H9 (cell line): ENCODE measurements at regions not wholly inside any gene's neighbourhood (a gene's known extent, or its start where the extent isn't known, plus 50 kb on each side); places are given as distances from the start of the nearest gene placed in this dataset.

ENCODE experiments used
- DNase-seq: peaks from one replicate; pipeline ENCODE4 v3.0.0-alpha.2; 2017
- H2AFZ ChIP-seq: one replicate; pipeline ENCODE4 v1.6.1; 2013; ENCODE audit warnings: mild to moderate bottlenecking, low read length, control low read depth, moderate library complexity
- H2AK5ac ChIP-seq: 2 replicates; pipeline ENCODE4 v1.6.1; 2013; ENCODE audit warnings: low read length, control low read depth, mixed read lengths; ENCODE audit not compliant: insufficient read length
- H2BK120ac ChIP-seq: one replicate; pipeline ENCODE4 v1.6.1; 2013; ENCODE audit warnings: low read depth, mild to moderate bottlenecking, low read length, control low read depth, inconsistent platforms; ENCODE audit not compliant: poor library complexity, severe bottlenecking
- H2BK12ac ChIP-seq: 2 replicates; pipeline ENCODE4 v1.6.1; 2013; ENCODE audit warnings: low read length, control low read depth, mixed read lengths, low read depth; ENCODE audit not compliant: insufficient read length
- H2BK15ac ChIP-seq: 2 replicates; pipeline ENCODE4 v1.6.1; 2013; ENCODE audit warnings: low read depth, low read length, control low read depth
- H2BK20ac ChIP-seq: one replicate; pipeline ENCODE4 v1.6.1; 2013; ENCODE audit warnings: low read depth, mild to moderate bottlenecking, low read length, control low read depth, inconsistent platforms; ENCODE audit not compliant: poor library complexity, severe bottlenecking
- H2BK5ac ChIP-seq: 2 replicates; pipeline ENCODE4 v1.6.1; 2013; ENCODE audit warnings: low read length, control low read depth, mixed read lengths; ENCODE audit not compliant: insufficient read length
- H3K14ac ChIP-seq: 2 replicates; pipeline ENCODE4 v1.6.1; 2013; ENCODE audit warnings: low read length, control low read depth; ENCODE audit not compliant: insufficient read depth
- H3K18ac ChIP-seq: 2 replicates; pipeline ENCODE4 v1.6.1; 2013; ENCODE audit warnings: low read depth, mild to moderate bottlenecking, mixed read lengths, low read length, control low read depth; ENCODE audit not compliant: insufficient read length
- H3K23ac ChIP-seq: 2 replicates; pipeline ENCODE4 v1.6.1; 2013; ENCODE audit warnings: low read length, control low read depth, mixed read lengths, low read depth; ENCODE audit not compliant: insufficient read length
- H3K23me2 ChIP-seq: 2 replicates; pipeline ENCODE4 v1.6.1; 2013; ENCODE audit warnings: low read depth, mild to moderate bottlenecking, mixed read lengths, low read length, control low read depth; ENCODE audit not compliant: insufficient read length, poor library complexity, severe bottlenecking
- H3K27ac ChIP-seq: 2 replicates; pipeline ENCODE4 v1.5.1; 2013; ENCODE audit warnings: low read length, control low read depth, mixed read lengths, low read depth; ENCODE audit not compliant: insufficient read length
- H3K27me3 ChIP-seq: 2 replicates; pipeline ENCODE4 v1.6.1; 2013; ENCODE audit warnings: low read length, control low read depth, inconsistent platforms; ENCODE audit not compliant: insufficient read depth
- H3K4ac ChIP-seq: 2 replicates; pipeline ENCODE4 v1.6.1; 2013; ENCODE audit warnings: low read depth, mild to moderate bottlenecking, control low read depth, inconsistent platforms, low read length, moderate library complexity
- H3K4me1 ChIP-seq: 2 replicates; pipeline ENCODE4 v1.6.1; 2013; ENCODE audit warnings: low read length, control low read depth, inconsistent platforms; ENCODE audit not compliant: insufficient read depth
- H3K4me2 ChIP-seq: 2 replicates; pipeline ENCODE4 v1.6.1; 2013; ENCODE audit warnings: low read length, control low read depth, mixed read lengths; ENCODE audit not compliant: insufficient read length, insufficient read depth
- H3K56ac ChIP-seq: 2 replicates; pipeline ENCODE4 v1.6.1; 2013; ENCODE audit warnings: low read depth, mild to moderate bottlenecking, mixed read lengths, low read length, control low read depth; ENCODE audit not compliant: insufficient read length
- H3K79me1 ChIP-seq: 2 replicates; pipeline ENCODE4 v1.6.1; 2013; ENCODE audit warnings: low read depth, mild to moderate bottlenecking, moderate library complexity, low read length, control low read depth, inconsistent platforms; ENCODE audit not compliant: insufficient read depth, poor library complexity, severe bottlenecking
- H3K79me2 ChIP-seq: 2 replicates; pipeline ENCODE4 v1.6.1; 2013; ENCODE audit warnings: low read length, control low read depth, inconsistent platforms; ENCODE audit not compliant: insufficient read depth
- H3K9ac ChIP-seq: 2 replicates; pipeline ENCODE4 v1.6.1; 2013; ENCODE audit warnings: low read length, control low read depth, mixed read lengths; ENCODE audit not compliant: insufficient read length; ENCODE audit errors: extremely low read depth
- H3K9me3 ChIP-seq: one replicate; pipeline ENCODE4 v1.6.1; 2013; ENCODE audit warnings: low read depth, low read length, inconsistent platforms; ENCODE audit not compliant: control insufficient read depth
- H3T11ph ChIP-seq: one replicate; pipeline ENCODE4 v1.6.1; 2013; ENCODE audit warnings: mild to moderate bottlenecking, low read length, control low read depth, inconsistent platforms
- H4K20me1 ChIP-seq: one replicate; pipeline ENCODE4 v1.6.1; 2013; ENCODE audit not compliant: control insufficient read depth, insufficient read length, insufficient read depth
- H4K5ac ChIP-seq: 2 replicates; pipeline ENCODE4 v1.6.1; 2013; ENCODE audit warnings: low read depth, mild to moderate bottlenecking, mixed read lengths, low read length, control low read depth; ENCODE audit not compliant: insufficient read length
- H4K8ac ChIP-seq: replicated peaks from 2 replicates; pipeline ENCODE4 v1.6.1; 2013; ENCODE audit warnings: low read length, control low read depth, mixed read lengths, low read depth; ENCODE audit not compliant: insufficient read length
- H4K91ac ChIP-seq: 2 replicates; pipeline ENCODE4 v1.6.1; 2013; ENCODE audit warnings: low read depth, mild to moderate bottlenecking, moderate library complexity, mixed read lengths, low read length, control low read depth; ENCODE audit not compliant: insufficient read length
- H3K27ac Mint-ChIP-seq, 3 experiments: 2 replicates in 2 of 3; 3 replicates in 1 of 3; pipeline ENCODE4 v1.8.0; 2020 to 2021; ENCODE audit warnings: mixed read lengths in 3 of 3, mild to moderate bottlenecking in 1 of 3, moderate library complexity in 1 of 3
- H3K27me3 Mint-ChIP-seq: 2 replicates; pipeline ENCODE4 v1.8.0; 2021; ENCODE audit warnings: low read depth, mild to moderate bottlenecking, moderate library complexity, mixed read lengths
- H3K36me3 Mint-ChIP-seq, 3 experiments: 2 replicates in 2 of 3; 3 replicates in 1 of 3; pipeline ENCODE4 v1.8.0; 2020 to 2021; ENCODE audit warnings: low read depth in 3 of 3, mixed read lengths in 3 of 3; ENCODE audit not compliant: insufficient read depth in 1 of 3
- H3K4me1 Mint-ChIP-seq, 2 experiments: 2 replicates each; pipeline ENCODE4 v1.8.0; 2020; ENCODE audit warnings: mixed read lengths in 2 of 2
- H3K4me3 Mint-ChIP-seq, 2 experiments: 2 replicates in 1 of 2; 3 replicates in 1 of 2; pipeline ENCODE4 v1.8.0; 2020 to 2021; ENCODE audit warnings: mild to moderate bottlenecking in 2 of 2, mixed read lengths in 2 of 2, moderate library complexity in 1 of 2
- H3K9me3 Mint-ChIP-seq, 2 experiments: 2 replicates in 1 of 2; 3 replicates in 1 of 2; pipeline ENCODE4 v1.8.0; 2020; ENCODE audit warnings: mild to moderate bottlenecking in 2 of 2, mixed read lengths in 2 of 2, moderate library complexity in 1 of 2
- WGBS: extraction: QIAGEN DNeasy Blood & Tissue Kit; methylation state at CpG from one replicate; pipeline ENCODE4 v1.1.7; 2013; ENCODE audit warnings: missing lambda C conversion rate, low lambda C conversion rate, mixed read lengths; ENCODE audit not compliant: insufficient read length; ENCODE audit errors: extremely low coverage; 5-methylcytosine and 5-hydroxymethylcytosine counted together
- TF ChIP-seq, protein P1 (sequence below): fragments of 200-600 bp; sonication (generic); conservative IDR thresholded peaks from 3 replicates; pipeline ENCODE4 v1.8.0; 2021; ENCODE audit warnings: antibody characterized with exemption, mild to moderate bottlenecking

GRCh38 chr18:35808796-35809195 is 163.7 kb upstream of the RMP24 start:
- H3K4ac ChIP-seq: no peak overlapping the region
- no peak overlapping the region for H4K5ac ChIP-seq
- H4K20me1 ChIP-seq: no peaks in the 10 kb centered on the region
- no peak overlapping the region for H2BK120ac ChIP-seq
- TF ChIP-seq, protein P1, sequence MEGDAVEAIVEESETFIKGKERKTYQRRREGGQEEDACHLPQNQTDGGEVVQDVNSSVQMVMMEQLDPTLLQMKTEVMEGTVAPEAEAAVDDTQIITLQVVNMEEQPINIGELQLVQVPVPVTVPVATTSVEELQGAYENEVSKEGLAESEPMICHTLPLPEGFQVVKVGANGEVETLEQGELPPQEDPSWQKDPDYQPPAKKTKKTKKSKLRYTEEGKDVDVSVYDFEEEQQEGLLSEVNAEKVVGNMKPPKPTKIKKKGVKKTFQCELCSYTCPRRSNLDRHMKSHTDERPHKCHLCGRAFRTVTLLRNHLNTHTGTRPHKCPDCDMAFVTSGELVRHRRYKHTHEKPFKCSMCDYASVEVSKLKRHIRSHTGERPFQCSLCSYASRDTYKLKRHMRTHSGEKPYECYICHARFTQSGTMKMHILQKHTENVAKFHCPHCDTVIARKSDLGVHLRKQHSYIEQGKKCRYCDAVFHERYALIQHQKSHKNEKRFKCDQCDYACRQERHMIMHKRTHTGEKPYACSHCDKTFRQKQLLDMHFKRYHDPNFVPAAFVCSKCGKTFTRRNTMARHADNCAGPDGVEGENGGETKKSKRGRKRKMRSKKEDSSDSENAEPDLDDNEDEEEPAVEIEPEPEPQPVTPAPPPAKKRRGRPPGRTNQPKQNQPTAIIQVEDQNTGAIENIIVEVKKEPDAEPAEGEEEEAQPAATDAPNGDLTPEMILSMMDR: no peak
- H3T11ph ChIP-seq: no peak overlapping the region
- no peak overlapping the region for H3K56ac ChIP-seq
- no peak overlapping the region for H3K4me2 ChIP-seq
- no peak overlapping the region for H2BK5ac ChIP-seq
- no peaks in the 10 kb centered on the region; a peak in 1 of 5 replicates for H3K9me3 Mint-ChIP-seq
- H3K23me2 ChIP-seq: no peaks in the 10 kb centered on the region
- no peak overlapping the region for H3K9ac ChIP-seq
- H2AK5ac ChIP-seq: no peak overlapping the region
- no peak overlapping the region for H2BK12ac ChIP-seq
- no peak overlapping the region for H2AFZ ChIP-seq
- H2BK15ac ChIP-seq: no peak overlapping the region
- peaks cover 0 to 8% (median 0%) of the 10 kb centered on the region in 3 experiments; a peak in 3 of 7 replicates for H3K36me3 Mint-ChIP-seq
- H3K4me3 Mint-ChIP-seq: no peak overlapping the region
- no peak overlapping the region for H4K91ac ChIP-seq
- H4K8ac ChIP-seq: no peak overlapping the region
- H3K27ac Mint-ChIP-seq: no peak overlapping the region
- peaks cover 8 to 9% of the 10 kb centered on the region in 2 experiments for H3K4me1 Mint-ChIP-seq
- H2BK20ac ChIP-seq: no peak overlapping the region
- H3K27ac ChIP-seq: no peak overlapping the region
- no peak for DNase-seq
- no peaks in the 10 kb centered on the region for H3K79me1 ChIP-seq
- no peaks in the 10 kb centered on the region for H3K79me2 ChIP-seq
- H3K4me1 ChIP-seq: 0 out of 2 replicates have a peak, but pooled peaks cover 2% of the 10 kb centered on the region
- WGBS: no CpG with 5 or more reads among the region's 5 CpGs
- H3K18ac ChIP-seq: no peak overlapping the region
- H3K14ac ChIP-seq: no peak overlapping the region
- H3K27me3 Mint-ChIP-seq: no peaks in the 10 kb centered on the region
- H3K23ac ChIP-seq: no peak overlapping the region
- no peaks in the 10 kb centered on the region for H3K9me3 ChIP-seq
- no peaks in the 10 kb centered on the region for H3K27me3 ChIP-seq
